IgD-negative memory B cell (primary cell): ENCODE measurements at regions not wholly inside any gene's neighbourhood (a gene's known extent, or its start where the extent isn't known, plus 50 kb on each side); places are given as distances from the start of the nearest gene placed in this dataset.

Source experiments
- H3K27ac Mint-ChIP-seq, 3 donors: one replicate each; pipeline ENCODE4 v1.8.0; 2020 to 2022; ENCODE audit warnings: mild to moderate bottlenecking in 3 of 3, mixed read lengths in 3 of 3, moderate library complexity in 1 of 3
- H3K27me3 Mint-ChIP-seq: one replicate; pipeline ENCODE4 v1.8.0; 2021; ENCODE audit warnings: mixed read lengths
- H3K36me3 Mint-ChIP-seq: one replicate; pipeline ENCODE4 v1.8.0; 2020; ENCODE audit warnings: mild to moderate bottlenecking, mixed read lengths
- H3K4me1 Mint-ChIP-seq, 3 donors: one replicate each; pipeline ENCODE4 v1.8.0; 2020 to 2022; ENCODE audit warnings: mixed read lengths in 3 of 3, mild to moderate bottlenecking in 1 of 3
- H3K4me3 Mint-ChIP-seq, 4 donors: one replicate each; pipeline ENCODE4 v1.8.0; 2020 to 2022; ENCODE audit warnings: mild to moderate bottlenecking in 4 of 4, mixed read lengths in 4 of 4, moderate library complexity in 3 of 4
- H3K9me3 Mint-ChIP-seq, 3 donors: one replicate each; pipeline ENCODE4 v1.8.0; 2020 to 2021; ENCODE audit warnings: mixed read lengths in 3 of 3, mild to moderate bottlenecking in 1 of 3

GRCh38 chr17:34116306-34116705 is 138.8 kb upstream of the CCL2 start:
- Mint-ChIP-seq H3K27ac (no peak overlapping the region), H3K27me3 (peaks cover 13% of the 10 kb centered on the region), H3K36me3 (no peaks in the 10 kb centered on the region), H3K4me3 (no peak overlapping the region), H3K9me3 (no peaks in the 10 kb centered on the region), H3K4me1 (no peaks in the 10 kb centered on the region)

- Mint-ChIP-seq H3K27me3 (peaks cover 17% of the 10 kb centered on the region), H3K36me3 (no peaks in the 10 kb centered on the region), H3K4me1 (no peaks in the 10 kb centered on the region), H3K4me3 (no peak overlapping the region), H3K27ac (no peak overlapping the region), H3K9me3 (no peaks in the 10 kb centered on the region)
These were observed 137.8 kb upstream of the CCL2 start for GRCh38 chr17:34117332-34117731.

GRCh38 chr17:34117811-34118210 is 137.3 kb upstream of the CCL2 start:
- H3K36me3 Mint-ChIP-seq: no peaks in the 10 kb centered on the region
- H3K27ac Mint-ChIP-seq: no peak overlapping the region
- no peaks in the 10 kb centered on the region for H3K9me3 Mint-ChIP-seq
- H3K4me3 Mint-ChIP-seq: no peak overlapping the region
- H3K27me3 Mint-ChIP-seq: peaks cover 19% of the 10 kb centered on the region
- no peaks in the 10 kb centered on the region for H3K4me1 Mint-ChIP-seq

GRCh38 chr17:34118564-34118963 is 136.5 kb upstream of the CCL2 start:
- Mint-ChIP-seq H3K4me1 (no peaks in the 10 kb centered on the region), H3K4me3 (no peak overlapping the region), H3K27me3 (peaks cover 14% of the 10 kb centered on the region), H3K36me3 (no peaks in the 10 kb centered on the region), H3K9me3 (no peaks in the 10 kb centered on the region), H3K27ac (no peak overlapping the region)

GRCh38 chr17:34121311-34121710 is 133.8 kb upstream of the CCL2 start:
- Mint-ChIP-seq H3K9me3 (no peaks in the 10 kb centered on the region), H3K4me3 (no peak overlapping the region), H3K27me3 (peaks cover 16% of the 10 kb centered on the region), H3K4me1 (no peaks in the 10 kb centered on the region), H3K36me3 (no peaks in the 10 kb centered on the region), H3K27ac (no peak overlapping the region)

- no peaks in the 10 kb centered on the region for H3K36me3 Mint-ChIP-seq
- H3K27me3 Mint-ChIP-seq: peaks cover 14% of the 10 kb centered on the region
- no peaks in the 10 kb centered on the region for H3K4me1 Mint-ChIP-seq
- H3K9me3 Mint-ChIP-seq: peaks cover 0 to 3% (median 0%) of the 10 kb centered on the region in 3 donors
- no peak overlapping the region for H3K4me3 Mint-ChIP-seq
- no peak overlapping the region for H3K27ac Mint-ChIP-seq
These were observed 132.6 kb upstream of the CCL2 start for GRCh38 chr17:34122515-34122914.

GRCh38 chr17:34125010-34125409 is 130.1 kb upstream of the CCL2 start:
- Mint-ChIP-seq H3K27me3 (peaks cover 12% of the 10 kb centered on the region), H3K27ac (no peak overlapping the region), H3K4me1 (no peaks in the 10 kb centered on the region), H3K9me3 (peaks cover 0 to 3% (median 0%) of the 10 kb centered on the region in 3 donors), H3K36me3 (no peaks in the 10 kb centered on the region), H3K4me3 (no peak overlapping the region)

GRCh38 chr17:34125921-34126320 is 129.2 kb upstream of the CCL2 start:
- H3K4me1 Mint-ChIP-seq: no peaks in the 10 kb centered on the region
- H3K36me3 Mint-ChIP-seq: no peaks in the 10 kb centered on the region
- H3K9me3 Mint-ChIP-seq: peaks cover 0 to 3% (median 0%) of the 10 kb centered on the region in 3 donors
- no peak overlapping the region for H3K4me3 Mint-ChIP-seq
- H3K27ac Mint-ChIP-seq: peak overlapping the region in 1 of 3 donors; percentile 47
- H3K27me3 Mint-ChIP-seq: peaks cover 12% of the 10 kb centered on the region

GRCh38 chr17:34126496-34126895 is 128.6 kb upstream of the CCL2 start:
- no peaks in the 10 kb centered on the region for H3K36me3 Mint-ChIP-seq
- H3K27ac Mint-ChIP-seq: no peak overlapping the region
- H3K27me3 Mint-ChIP-seq: peaks cover 9% of the 10 kb centered on the region
- peaks cover 0 to 3% (median 0%) of the 10 kb centered on the region in 3 donors for H3K9me3 Mint-ChIP-seq
- no peak overlapping the region for H3K4me3 Mint-ChIP-seq
- no peaks in the 10 kb centered on the region for H3K4me1 Mint-ChIP-seq

GRCh38 chr17:34126965-34127364 is 128.1 kb upstream of the CCL2 start:
- no peak overlapping the region for H3K27ac Mint-ChIP-seq
- H3K36me3 Mint-ChIP-seq: no peaks in the 10 kb centered on the region
- H3K4me1 Mint-ChIP-seq: no peaks in the 10 kb centered on the region
- peaks cover 0 to 3% (median 0%) of the 10 kb centered on the region in 3 donors for H3K9me3 Mint-ChIP-seq
- peaks cover 8% of the 10 kb centered on the region for H3K27me3 Mint-ChIP-seq
- H3K4me3 Mint-ChIP-seq: no peak overlapping the region

GRCh38 chr17:34130544-34130943 is 124.5 kb upstream of the CCL2 start:
- no peak overlapping the region for H3K4me3 Mint-ChIP-seq
- no peaks in the 10 kb centered on the region for H3K36me3 Mint-ChIP-seq
- no peak overlapping the region for H3K27ac Mint-ChIP-seq

GRCh38 chr17:34131386-34131785 is 123.7 kb upstream of the CCL2 start:
- H3K27ac Mint-ChIP-seq: no peak overlapping the region
- no peak overlapping the region for H3K4me3 Mint-ChIP-seq
- peaks cover 0 to 3% (median 0%) of the 10 kb centered on the region in 3 donors for H3K9me3 Mint-ChIP-seq
- no peaks in the 10 kb centered on the region for H3K36me3 Mint-ChIP-seq
- H3K27me3 Mint-ChIP-seq: peaks cover 2% of the 10 kb centered on the region
- no peaks in the 10 kb centered on the region for H3K4me1 Mint-ChIP-seq

More at GRCh38 chr17:34130544-34130943, 124.5 kb upstream of the CCL2 start:
- Mint-ChIP-seq H3K27me3 (peaks cover 2% of the 10 kb centered on the region), H3K4me1 (no peaks in the 10 kb centered on the region), H3K9me3 (peaks cover 0 to 3% (median 0%) of the 10 kb centered on the region in 3 donors)

GRCh38 chr17:34133350-34133749 is 121.7 kb upstream of the CCL2 start:
- Mint-ChIP-seq H3K4me1 (no peaks in the 10 kb centered on the region), H3K27me3 (no peaks in the 10 kb centered on the region)

GRCh38 chr17:34135841-34136240 is 119.2 kb upstream of the CCL2 start:
- H3K36me3 Mint-ChIP-seq: no peaks in the 10 kb centered on the region
- H3K27me3 Mint-ChIP-seq: peaks cover 4% of the 10 kb centered on the region
- H3K9me3 Mint-ChIP-seq: no peaks in the 10 kb centered on the region
- H3K4me3 Mint-ChIP-seq: no peak overlapping the region
- H3K4me1 Mint-ChIP-seq: no peaks in the 10 kb centered on the region
- no peak overlapping the region for H3K27ac Mint-ChIP-seq

More at GRCh38 chr17:34133350-34133749, 121.7 kb upstream of the CCL2 start:
- H3K9me3 Mint-ChIP-seq: no peaks in the 10 kb centered on the region
- H3K4me3 Mint-ChIP-seq: no peak overlapping the region
- no peaks in the 10 kb centered on the region for H3K36me3 Mint-ChIP-seq
- H3K27ac Mint-ChIP-seq: no peak overlapping the region

GRCh38 chr17:34140006-34140405 is 115.1 kb upstream of the CCL2 start:
- H3K4me1 Mint-ChIP-seq: no peaks in the 10 kb centered on the region
- H3K9me3 Mint-ChIP-seq: no peaks in the 10 kb centered on the region
- H3K36me3 Mint-ChIP-seq: no peaks in the 10 kb centered on the region
- H3K27me3 Mint-ChIP-seq: peaks cover 4% of the 10 kb centered on the region
- peak overlapping the region in 1 of 4 donors; percentile 7 for H3K4me3 Mint-ChIP-seq
- no peak overlapping the region for H3K27ac Mint-ChIP-seq

- no peaks in the 10 kb centered on the region for H3K36me3 Mint-ChIP-seq
- no peaks in the 10 kb centered on the region for H3K9me3 Mint-ChIP-seq
These were observed 113.5 kb upstream of the CCL2 start for GRCh38 chr17:34141590-34141989.

GRCh38 chr17:34143430-34143829 is 111.7 kb upstream of the CCL2 start:
- Mint-ChIP-seq H3K27ac (no peak overlapping the region), H3K9me3 (no peaks in the 10 kb centered on the region), H3K27me3 (peaks cover 3% of the 10 kb centered on the region), H3K36me3 (no peaks in the 10 kb centered on the region), H3K4me1 (no peaks in the 10 kb centered on the region), H3K4me3 (no peak overlapping the region)

More at GRCh38 chr17:34141590-34141989, 113.5 kb upstream of the CCL2 start:
- H3K4me1 Mint-ChIP-seq: no peaks in the 10 kb centered on the region
- H3K27ac Mint-ChIP-seq: no peak overlapping the region
- no peak overlapping the region for H3K4me3 Mint-ChIP-seq
- peaks cover 4% of the 10 kb centered on the region for H3K27me3 Mint-ChIP-seq
